HCT116 (cell line): ENCODE measurements at regions not wholly inside any gene's neighbourhood (a gene's known extent, or its start where the extent isn't known, plus 50 kb on each side); places are given as distances from the start of the nearest gene placed in this dataset.

Experiments used
- ATAC-seq: fragments of 200-7000 bp; cut with Tn5 transposase; 2 replicates; pipeline ENCODE4 v1.9.1; 2020; ENCODE audit warnings: mild to moderate bottlenecking, moderate library complexity
- BruUV-seq: library from RNA; stranded (reverse); fragments of 400-500 nt; replicated peaks from 2 replicates; lab custom pipeline; 2021; lab: Mats Ljungman, UMichigan
- CTCF ChIA-PET: fragments of 300-600 bp; sonication (Branson Sonifier 250); formaldehyde crosslinking; loops from one replicate; lab custom pipeline; 2021; ENCODE audit warnings: antibody characterized with exemption; lab: Charles Lee
- POLR2A ChIA-PET: fragments of 300-600, 350-600 bp; sonication (Branson Sonifier 250); formaldehyde crosslinking; loops from one replicate; lab custom pipeline; 2021; ENCODE audit warnings: antibody characterized with exemption; lab: Charles Lee
- RAD21 ChIA-PET, 2 experiments: fragments of 300-600 bp; sonication (Branson Sonifier 250); formaldehyde crosslinking; loops; one replicate each; lab custom pipeline; 2023; ENCODE audit warnings: low total read pairs in 2 of 2; ENCODE audit not compliant: uncharacterized antibody in 2 of 2, unreplicated experiment in 2 of 2, low non-redundant PET in 1 of 2; lab: Charles Lee
- DNase-seq: peaks from one replicate; pipeline ENCODE4 v3.0.0-alpha.2; 2010; ENCODE audit warnings: low read depth, low spot score
- H2AFZ ChIP-seq: fragments of 200-600 bp; shearing (Covaris generic), sonication (generic); 2 replicates; pipeline ENCODE4 v1.6.1; 2017; ENCODE audit warnings: low read depth, mixed run types, mixed read lengths, antibody characterized with exemption, low read length; ENCODE audit not compliant: poor library complexity, severe bottlenecking
- H3K27ac ChIP-seq: 2 replicates; pipeline ENCODE4 v1.5.1; 2012; ENCODE audit warnings: low read depth, low read length
- H3K27me3 ChIP-seq: fragments of 200-600 bp; sonication (generic); 2 replicates; pipeline ENCODE4 v1.6.1; 2016; ENCODE audit warnings: mixed run types, low read length, mixed read lengths; ENCODE audit not compliant: insufficient read depth
- H3K36me3 ChIP-seq, 2 experiments: fragments of 200-500 bp in 1 of 2; fragments of 200-600 bp in 1 of 2; sonication (Bioruptor generic) in 1 of 2; sonication (generic) in 1 of 2; 2 replicates each; pipeline versions ENCODE4 v1.5.1 to v1.6.1; 2014 to 2016; ENCODE audit warnings: low read length in 2 of 2, inconsistent platforms in 1 of 2, mixed read lengths in 1 of 2, mixed run types in 1 of 2; ENCODE audit not compliant: insufficient read depth in 2 of 2, control insufficient read depth in 1 of 2
- H3K4me1 ChIP-seq, 2 experiments: fragments of 200-600 bp in 1 of 2; sonication (generic) in 1 of 2; 2 replicates each; pipeline versions ENCODE4 v1.5.1 to v1.6.1; 2012 to 2017; ENCODE audit warnings: low read length in 2 of 2, inconsistent platforms in 1 of 2, mild to moderate bottlenecking in 1 of 2, mixed read lengths in 1 of 2, mixed run types in 1 of 2, moderate library complexity in 1 of 2; ENCODE audit not compliant: insufficient read depth in 2 of 2, control insufficient read depth in 1 of 2
- H3K4me2 ChIP-seq: fragments of 200-600 bp; sonication (generic); 2 replicates; pipeline ENCODE4 v1.6.1; 2017; ENCODE audit warnings: mixed run types, low read length, mixed read lengths
- H3K4me3 ChIP-seq, 2 experiments: fragments of 200-600 bp in 1 of 2; sonication (generic) in 1 of 2; replicated peaks in 1 of 2; 2 replicates each; pipeline ENCODE4 v1.5.1; 2011 to 2016; ENCODE audit warnings: low read length in 2 of 2, control low read depth in 1 of 2, low read depth in 1 of 2, mild to moderate bottlenecking in 1 of 2, mixed read lengths in 1 of 2, mixed run types in 1 of 2
- H3K79me2 ChIP-seq: fragments of 200-600 bp; sonication (generic); 2 replicates; pipeline ENCODE4 v1.6.1; 2017; ENCODE audit warnings: mild to moderate bottlenecking, mixed run types, low read length, moderate library complexity, mixed read lengths; ENCODE audit not compliant: insufficient read depth
- H3K9ac ChIP-seq: fragments of 200-600 bp; sonication (generic); 2 replicates; pipeline ENCODE4 v1.6.1; 2016; ENCODE audit warnings: low read length, mixed read lengths
- H3K9me2 ChIP-seq: fragments of 200-600 bp; sonication (generic), shearing (Covaris generic); 2 replicates; pipeline ENCODE4 v1.6.1; 2017; ENCODE audit warnings: mixed run types, mild to moderate bottlenecking, moderate library complexity; ENCODE audit not compliant: insufficient read depth
- H3K9me3 ChIP-seq, 2 experiments: fragments of 200-500 bp in 1 of 2; fragments of 200-600 bp in 1 of 2; sonication (Bioruptor generic) in 1 of 2; sonication (generic) in 1 of 2; 2 replicates each; pipeline ENCODE4 v1.6.1; 2014 to 2017; ENCODE audit warnings: low read length in 2 of 2, mixed read lengths in 2 of 2, inconsistent platforms in 1 of 2, low read depth in 1 of 2, mild to moderate bottlenecking in 1 of 2, mixed run types in 1 of 2, moderate library complexity in 1 of 2; ENCODE audit not compliant: control insufficient read depth in 1 of 2, insufficient read depth in 1 of 2
- H4K20me1 ChIP-seq: fragments of 200-600 bp; sonication (generic), shearing (Covaris generic); 2 replicates; pipeline ENCODE4 v1.6.1; 2017; ENCODE audit warnings: mixed run types, mild to moderate bottlenecking, moderate library complexity; ENCODE audit not compliant: insufficient read depth
- ATF3 ChIP-seq: IDR thresholded peaks from 2 replicates; pipeline ENCODE4 v1.6.1; 2012
- CBX3 ChIP-seq: IDR thresholded peaks from 2 replicates; pipeline ENCODE4 v1.6.1; 2012; ENCODE audit warnings: low read depth
- EGR1 ChIP-seq: IDR thresholded peaks from 2 replicates; pipeline ENCODE4 v1.6.1; 2012; ENCODE audit warnings: low read depth
- ELF1 ChIP-seq: IDR thresholded peaks from 2 replicates; pipeline ENCODE4 v1.6.1; 2012; ENCODE audit warnings: low read depth, borderline replicate concordance
- EZH2 ChIP-seq: fragments of 200-600 bp; sonication (generic); IDR thresholded peaks from 2 replicates; pipeline ENCODE4 v1.6.1; 2017; ENCODE audit warnings: antibody characterized with exemption, mixed run types
- EZH2phosphoT487 ChIP-seq: fragments of 200-600 bp; IDR thresholded peaks from 2 replicates; pipeline ENCODE4 v1.6.1; 2018; ENCODE audit warnings: antibody characterized with exemption, borderline replicate concordance
- ZNF274 ChIP-seq: fragments of 200-500 bp; sonication (Bioruptor generic); IDR thresholded peaks from 2 replicates; pipeline ENCODE4 v1.6.1; 2014; ENCODE audit warnings: mild to moderate bottlenecking, low read depth, low read length, inconsistent platforms
- intact Hi-C: fragments of 100-400 bp; cut with micrococcal nuclease; formaldehyde crosslinking; loops from 2 replicates; pipeline ENCODE4 v1.10.0; 2022

DNA sequence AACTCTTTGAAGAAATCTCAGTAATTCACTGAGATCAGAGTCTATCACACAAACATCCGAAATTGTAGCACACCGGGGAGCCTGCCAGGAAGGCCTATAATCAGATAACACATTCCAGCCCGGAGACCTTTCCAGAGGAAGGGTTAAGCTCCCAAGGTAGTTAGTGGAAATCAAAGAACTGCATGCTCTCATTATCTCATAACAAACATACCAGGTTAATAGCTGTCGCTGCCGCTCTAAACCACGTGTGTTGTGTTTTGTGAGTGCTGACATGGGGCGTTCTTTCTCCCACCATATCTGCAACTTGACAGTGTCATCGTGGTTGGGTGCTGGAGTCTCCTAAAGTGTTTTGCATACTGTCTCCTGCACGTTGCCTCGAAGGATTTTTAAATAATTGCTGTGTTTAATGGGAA is 120.7 kb upstream of the CARD11 start (continued):
- TF ChIP-seq EGR1 (no peak), ZNF274 (no peak), CBX3 (no peak), ELF1 (no peak), EZH2phosphoT487 (no peak)

GRCh38 chr7:3165681-3166580 is 122.3 kb upstream of the CARD11 start:
- H3K4me1 ChIP-seq = peaks cover 4 to 6% of the 10 kb centered on the region in 2 experiments; a peak in 2 of 4 replicates
- no peaks in the 10 kb centered on the region for H3K36me3 ChIP-seq
- no peaks in the 10 kb centered on the region for H4K20me1 ChIP-seq
- no peak overlapping the region for H3K4me2 ChIP-seq
- H3K9me2 ChIP-seq = no peaks in the 10 kb centered on the region
- DNase-seq = no peak
- no peak overlapping the region for H3K4me3 ChIP-seq
- intact Hi-C loops = no loop called here
- H2AFZ ChIP-seq = no peak overlapping the region
- H3K9me3 ChIP-seq = no peaks in the 10 kb centered on the region
- ChIA-PET CTCF (no interaction called here), RAD21 (no interaction called here), POLR2A (no interaction called here)
- no peak overlapping the region for H3K9ac ChIP-seq
- BruUV-seq = no TSS peak
- TF ChIP-seq EZH2 = no peak
- TF ChIP-seq CBX3 = no peak
- no peak for TF ChIP-seq EGR1
- no peak for TF ChIP-seq ATF3
- TF ChIP-seq, all 23 proteins: peak for 0
- no peaks in the 10 kb centered on the region for H3K79me2 ChIP-seq
- peaks cover 5% of the 10 kb centered on the region; the same call in 1 of the 2 replicates for H3K27me3 ChIP-seq
- ATAC-seq = no peak
- no peak overlapping the region for H3K27ac ChIP-seq
